GM18951 (cell line): ENCODE measurements at regions not wholly inside any gene's neighbourhood (a gene's known extent, or its start where the extent isn't known, plus 50 kb on each side); places are given as distances from the start of the nearest gene placed in this dataset.

Experiments
- POLR2A ChIP-seq: IDR thresholded peaks from 4 replicates; pipeline ENCODE4 v1.6.1; 2011; ENCODE audit warnings: mild to moderate bottlenecking; ENCODE audit not compliant: insufficient read length, insufficient read depth; ENCODE audit errors: extremely low read depth
- in situ Hi-C: fragments of 300-500 bp; cut with MboI; formaldehyde crosslinking; loops from one replicate; pipeline ENCODE4 v1.12.0; 2022; ENCODE audit warnings: low sequenced_read_pairs, mixed read lengths, inconsistent platforms; ENCODE audit not compliant: unreplicated experiment

- TF ChIP-seq POLR2A: no peak
- in situ Hi-C loops: no loop called here
These were observed 76.4 kb upstream of the SLC1A1 start for GRCh38 chr9:4413856-4414255.

DNA sequence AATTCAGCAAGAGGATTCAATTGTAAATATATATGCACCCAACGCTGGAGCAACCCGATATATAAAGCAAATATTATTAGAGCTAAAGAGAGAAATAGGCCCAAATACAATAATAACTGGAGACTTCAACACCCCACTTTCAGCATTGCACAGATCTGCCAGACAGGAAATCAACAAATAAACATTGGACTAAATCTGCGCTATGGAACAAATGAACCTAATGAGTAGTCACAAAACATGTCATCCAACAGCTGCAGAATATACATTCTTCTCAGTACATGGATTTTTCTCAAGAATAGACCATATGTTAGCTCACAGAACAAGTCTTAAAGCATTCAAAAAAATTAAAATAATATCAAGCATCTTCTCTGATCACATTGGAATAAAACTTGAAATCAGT lies 86.1 kb upstream of the SLC1A1 start:
- no peak for TF ChIP-seq POLR2A
- in situ Hi-C loops: no loop called here

DNA sequence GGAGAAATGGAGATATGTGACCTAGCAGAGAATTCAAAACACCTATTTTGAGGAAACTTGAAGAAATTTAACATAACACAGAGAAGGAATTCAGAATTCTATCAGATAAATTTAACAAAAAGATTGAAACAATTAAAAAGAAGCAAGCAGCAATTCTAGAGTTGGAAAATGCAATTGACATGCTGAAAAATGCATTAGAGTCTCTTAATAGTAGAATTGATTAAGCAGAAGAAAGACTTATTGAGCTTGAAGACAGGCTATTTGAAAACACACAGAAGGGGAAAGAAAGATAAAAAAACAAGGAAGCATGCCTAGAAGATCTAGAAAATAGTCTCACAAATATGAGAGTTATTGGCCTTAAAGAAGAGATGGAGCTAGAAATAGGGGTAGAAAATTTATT lies 87.8 kb upstream of the SLC1A1 start:
- in situ Hi-C loops: no loop called here
- no peak for TF ChIP-seq POLR2A

DNA sequence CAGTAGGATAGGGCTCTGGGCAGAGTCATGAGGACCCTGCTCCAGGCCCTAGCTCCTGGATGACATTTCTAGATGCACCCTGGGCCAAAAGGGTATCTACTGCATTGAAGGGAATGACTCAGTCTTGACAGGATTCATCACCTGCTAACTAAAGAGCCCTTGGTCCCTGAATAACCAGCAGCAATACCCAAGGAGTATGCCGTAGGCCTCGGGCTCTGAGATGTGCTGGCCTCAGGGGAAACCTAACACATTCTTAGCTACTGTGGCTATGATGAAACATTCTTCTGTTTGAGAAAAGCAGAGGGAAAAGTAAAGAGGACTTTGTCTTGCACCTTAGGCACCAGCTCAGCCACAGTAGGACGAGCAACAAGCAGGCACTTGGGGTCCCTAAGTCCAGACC lies 89.5 kb upstream of the SLC1A1 start:
- no peak for TF ChIP-seq POLR2A
- in situ Hi-C loops: no loop called here

DNA sequence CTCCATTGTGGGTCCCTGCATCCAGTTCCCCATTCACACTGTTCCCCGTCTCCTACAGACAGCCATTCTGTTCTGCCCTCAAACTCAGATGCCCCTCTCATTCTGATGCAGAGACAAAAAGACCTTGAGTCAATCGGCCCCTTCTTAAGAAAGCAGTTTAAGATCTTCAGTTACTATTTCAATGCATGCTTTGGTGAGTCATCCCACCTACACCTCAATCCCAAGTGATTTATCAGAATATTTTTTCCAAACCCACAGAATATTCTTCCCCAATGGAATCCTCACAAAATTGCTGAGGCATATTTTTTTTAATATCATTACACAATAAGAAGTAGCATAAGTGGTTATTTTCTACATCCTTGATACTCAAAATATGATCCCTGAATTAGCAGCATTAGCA lies 92.4 kb upstream of the SLC1A1 start:
- TF ChIP-seq POLR2A: no peak
- in situ Hi-C loops: no loop called here

- in situ Hi-C loops: no loop called here
- TF ChIP-seq POLR2A: no peak
These were observed 94.1 kb upstream of the GLIS3 start for GRCh38 chr9:4393806-4394523.

DNA sequence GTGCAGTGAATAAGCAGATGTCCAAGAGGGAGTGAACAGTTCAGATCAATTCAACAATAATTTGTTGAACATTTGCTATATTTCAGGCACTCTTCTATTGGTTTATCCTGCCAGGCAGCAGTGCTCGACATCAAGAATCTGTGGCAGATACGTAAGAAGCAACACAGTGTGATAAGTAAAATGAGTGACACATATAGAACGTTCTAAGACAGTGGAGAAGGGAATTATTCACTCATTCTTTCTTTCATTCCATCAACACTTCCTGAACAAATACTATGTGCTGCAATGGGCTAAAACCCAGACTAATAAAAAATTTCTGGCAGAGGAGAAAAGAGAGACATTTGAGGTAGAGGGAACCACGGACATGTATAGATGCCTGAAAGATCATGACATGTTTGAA lies 89.9 kb upstream of the GLIS3 start:
- TF ChIP-seq POLR2A: no peak
- in situ Hi-C loops: loop anchor here (10.0 kb wide), 1 partner anchor 245 kb away; no protein-coding TSS in a partner anchor

DNA sequence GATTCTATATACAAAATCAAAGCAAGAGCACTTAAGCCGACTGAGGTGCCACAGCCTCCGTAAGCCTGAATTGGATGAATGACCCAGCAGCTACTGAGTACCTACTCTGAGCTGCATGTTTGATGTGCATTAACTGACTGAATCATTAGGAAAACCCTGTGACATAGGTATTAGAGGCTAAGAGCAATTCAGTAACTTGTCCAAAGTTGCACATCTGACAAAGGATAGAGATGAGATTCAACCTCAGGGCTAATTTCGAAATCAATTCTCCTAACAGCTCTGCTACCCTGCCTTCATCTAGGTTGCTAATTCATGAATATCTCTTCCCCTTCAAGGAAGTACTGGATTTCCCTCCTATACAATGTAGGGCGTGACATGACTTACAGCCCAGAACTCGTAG lies 89.1 kb upstream of the GLIS3 start:
- no peak for TF ChIP-seq POLR2A
- in situ Hi-C loops: loop anchor here (10.0 kb wide), 1 partner anchor 246 kb away; no protein-coding TSS in a partner anchor

DNA sequence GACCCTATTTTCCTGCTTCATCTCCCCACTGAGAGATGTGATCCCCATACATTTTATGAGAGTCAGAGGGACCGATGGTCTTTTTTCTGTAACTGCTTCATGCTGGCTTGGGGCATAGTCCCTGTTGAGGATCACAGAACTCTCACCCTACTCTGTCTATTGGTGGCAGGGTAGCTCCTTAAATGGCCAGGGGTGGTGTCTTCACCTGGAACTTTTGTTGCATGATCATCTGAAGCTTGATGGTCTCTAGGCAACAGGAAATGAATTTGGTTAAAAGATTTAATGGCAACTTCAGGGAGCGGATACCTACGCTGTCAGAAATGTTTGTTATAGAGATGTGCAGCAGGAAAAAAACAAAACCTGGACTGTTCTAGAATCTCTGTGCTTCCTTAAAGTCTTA lies 87.0 kb upstream of the GLIS3 start:
- no peak for TF ChIP-seq POLR2A
- in situ Hi-C loops: loop anchor here (10.0 kb wide), 1 partner anchor 248 kb away; no protein-coding TSS in a partner anchor

- in situ Hi-C loops: loop anchor here (10.0 kb wide), 1 partner anchor 250 kb away; no protein-coding TSS in a partner anchor
- no peak for TF ChIP-seq POLR2A
These were observed 84.9 kb upstream of the GLIS3 start for GRCh38 chr9:4384750-4385149.

DNA sequence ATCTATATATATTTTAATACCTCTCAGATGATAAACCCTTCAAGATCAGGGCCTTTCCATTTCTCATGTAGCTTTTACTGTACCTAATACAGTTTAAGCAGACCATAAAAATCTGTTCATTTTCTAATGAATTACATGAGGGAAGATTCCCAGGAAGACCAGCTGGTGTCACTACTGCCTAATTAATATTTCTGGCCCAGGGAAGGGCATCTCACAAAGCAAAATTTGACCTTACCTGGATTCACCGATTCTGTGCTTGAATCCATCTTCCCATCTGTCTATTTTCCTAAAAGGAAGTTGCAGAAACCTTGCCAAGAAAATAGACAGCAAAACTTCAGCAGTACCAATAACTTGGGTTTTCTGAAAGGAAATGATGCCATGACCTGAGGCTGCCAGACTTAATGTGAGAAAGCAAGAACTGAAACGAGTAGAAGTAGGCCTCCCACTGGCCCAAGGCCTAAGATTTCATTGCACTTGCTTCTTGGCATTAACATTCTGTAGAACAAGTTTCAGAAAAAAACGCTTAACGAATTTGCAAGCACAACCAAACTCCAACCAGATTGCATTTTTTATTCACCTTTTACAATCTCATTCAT lies 83.0 kb upstream of the GLIS3 start:
- no peak for TF ChIP-seq POLR2A
- in situ Hi-C loops: loop anchor here (10.0 kb wide), 1 partner anchor 252 kb away; no protein-coding TSS in a partner anchor

GRCh38 chr9:4381744-4382143 lies 81.9 kb upstream of the GLIS3 start:
- TF ChIP-seq POLR2A: no peak
- in situ Hi-C loops: loop anchor here (10.0 kb wide), 1 partner anchor 253 kb away; no protein-coding TSS in a partner anchor

- in situ Hi-C loops: loop anchor here (10.0 kb wide), 1 partner anchor 254 kb away; no protein-coding TSS in a partner anchor
- no peak for TF ChIP-seq POLR2A
These were observed 80.5 kb upstream of the GLIS3 start for GRCh38 chr9:4380406-4380805.
